Keratinocyte (primary cell): ENCODE measurements at regions not wholly inside any gene's neighbourhood (a gene's known extent, or its start where the extent isn't known, plus 50 kb on each side); places are given as distances from the start of the nearest gene placed in this dataset.
A peak's percentile ranks its signal among the peaks of the same experiment; 100 is the strongest.
"Not testable (repeated sequence)": the region's sequence is repeated elsewhere in the genome, so short reads cannot be mapped to it uniquely, and the experiment has no call there.

Experiments
- DNase-seq: peaks from one replicate; pipeline ENCODE4 v3.0.0-alpha.2; 2011; ENCODE audit warnings: low read depth, missing footprints, low spot score
- FAIRE-seq: peaks from 2 replicates; lab custom pipeline; 2011; peaks lifted over from hg19 to GRCh38; lab: Jason Lieb, UNC
- H2AFZ ChIP-seq: 2 replicates; pipeline ENCODE4 v1.6.0; 2012; ENCODE audit warnings: low read length, control low read depth, inconsistent platforms; ENCODE audit not compliant: control insufficient read depth
- H3K27ac ChIP-seq: 2 replicates; pipeline ENCODE4 v1.5.1; 2011; ENCODE audit warnings: low read length; ENCODE audit not compliant: control insufficient read depth, insufficient read depth
- H3K27me3 ChIP-seq: 3 replicates; pipeline ENCODE4 v1.6.0; 2011; ENCODE audit warnings: low read length; ENCODE audit not compliant: control insufficient read depth, insufficient read depth; ENCODE audit errors: extremely low read depth
- H3K36me3 ChIP-seq, 2 experiments: 2 replicates in 1 of 2; 3 replicates in 1 of 2; pipeline ENCODE4 v1.5.1; 2011; ENCODE audit warnings: low read length in 2 of 2, mild to moderate bottlenecking in 1 of 2; ENCODE audit not compliant: control insufficient read depth in 2 of 2, insufficient read depth in 2 of 2; ENCODE audit errors: extremely low read depth in 1 of 2
- H3K4me1 ChIP-seq: 3 replicates; pipeline ENCODE4 v1.5.1; 2011; ENCODE audit warnings: low read length; ENCODE audit not compliant: control insufficient read depth, insufficient read depth; ENCODE audit errors: extremely low read depth
- H3K4me2 ChIP-seq: 3 replicates; pipeline ENCODE4 v1.6.0; 2011; ENCODE audit warnings: low read depth, low read length; ENCODE audit not compliant: control insufficient read depth, insufficient read depth; ENCODE audit errors: extremely low read depth
- H3K4me3 ChIP-seq, 3 experiments: fragments of 200-600 bp in 1 of 3; sonication (generic) in 1 of 3; 2 replicates in 2 of 3; 3 replicates in 1 of 3; pipeline ENCODE4 v1.5.1; 2011 to 2016; ENCODE audit warnings: low read length in 3 of 3, mild to moderate bottlenecking in 3 of 3, control low read depth in 2 of 3, inconsistent platforms in 1 of 3, low read depth in 1 of 3, mixed read lengths in 1 of 3, mixed run types in 1 of 3, moderate library complexity in 1 of 3; ENCODE audit not compliant: control insufficient read depth in 2 of 3, insufficient read depth in 2 of 3; ENCODE audit errors: extremely low read depth in 1 of 3
- H3K79me2 ChIP-seq: 2 replicates; pipeline ENCODE4 v1.6.0; 2012; ENCODE audit warnings: low read length; ENCODE audit not compliant: control insufficient read depth, insufficient read depth
- H3K9ac ChIP-seq: 3 replicates; pipeline ENCODE4 v1.6.0; 2011; ENCODE audit warnings: low read length; ENCODE audit not compliant: control insufficient read depth, insufficient read depth; ENCODE audit errors: extremely low read depth
- H3K9me1 ChIP-seq: 3 replicates; pipeline ENCODE4 v1.6.0; 2011; ENCODE audit warnings: low read length; ENCODE audit not compliant: control insufficient read depth, insufficient read depth; ENCODE audit errors: extremely low read depth
- H3K9me3 ChIP-seq: 2 replicates; pipeline ENCODE4 v1.5.1; 2012; ENCODE audit warnings: low read depth, low read length; ENCODE audit not compliant: control insufficient read depth
- H4K20me1 ChIP-seq: 3 replicates; pipeline ENCODE4 v1.6.0; 2011; ENCODE audit warnings: low read length; ENCODE audit not compliant: control insufficient read depth, insufficient read depth; ENCODE audit errors: extremely low read depth
- CTCF ChIP-seq, 3 experiments: IDR thresholded peaks in 1 of 3; conservative IDR thresholded peaks in 1 of 3; optimal IDR thresholded peaks in 1 of 3; 2 replicates in 2 of 3; 3 replicates in 1 of 3; pipeline versions ENCODE3 to v1.5.1; 2011; ENCODE audit warnings: low read length in 3 of 3, mild to moderate bottlenecking in 3 of 3, moderate library complexity in 2 of 3, control low read depth in 1 of 3, inconsistent platforms in 1 of 3; ENCODE audit not compliant: insufficient read depth in 2 of 3; ENCODE audit errors: extremely low read depth in 1 of 3
- EZH2 ChIP-seq: IDR thresholded peaks from one replicate; pipeline ENCODE4 v1.6.1; 2012; ENCODE audit warnings: inconsistent platforms, mild to moderate bottlenecking, low read length, moderate library complexity
- dilution Hi-C: fragments of 300-500 bp; cut with MboI; formaldehyde crosslinking; loops from one replicate; pipeline ENCODE4 v1.7.0; 2020; ENCODE audit warnings: low sequenced_read_pairs; ENCODE audit not compliant: extremely low pct_ligation_motif_present

- dilution Hi-C loops = no loop called here
- no peak overlapping the region for H3K4me2 ChIP-seq
- H3K9me1 ChIP-seq = no peaks in the 10 kb centered on the region
- no peaks in the 10 kb centered on the region for H3K27me3 ChIP-seq
- no peak overlapping the region for H2AFZ ChIP-seq
- no peaks in the 10 kb centered on the region for H3K4me1 ChIP-seq
- no peak overlapping the region for H3K4me3 ChIP-seq
- DNase-seq (no peak), FAIRE-seq (no peak)
- no peaks in the 10 kb centered on the region for H3K79me2 ChIP-seq
- no peaks in the 10 kb centered on the region for H4K20me1 ChIP-seq
- H3K36me3 ChIP-seq = no peaks in the 10 kb centered on the region
- no peaks in the 10 kb centered on the region for H3K9me3 ChIP-seq
- H3K27ac ChIP-seq = no peak overlapping the region
- no peak overlapping the region for H3K9ac ChIP-seq
- no peak for TF ChIP-seq EZH2
- no peak for TF ChIP-seq CTCF (optimal IDR thresholded peaks at IDR 0.05 in 1 of 3, IDR thresholded peaks at IDR 0.05 in 1 of 3, conservative IDR thresholded peaks at IDR 0.05 in 1 of 3; ENCODE audit: extremely low read depth in 1 of 3, insufficient read depth in 2 of 3, low read length in 3 of 3)
These were observed 170.5 kb downstream of the CDC14C start for GRCh38 chr7:49094866-49095265.

DNA sequence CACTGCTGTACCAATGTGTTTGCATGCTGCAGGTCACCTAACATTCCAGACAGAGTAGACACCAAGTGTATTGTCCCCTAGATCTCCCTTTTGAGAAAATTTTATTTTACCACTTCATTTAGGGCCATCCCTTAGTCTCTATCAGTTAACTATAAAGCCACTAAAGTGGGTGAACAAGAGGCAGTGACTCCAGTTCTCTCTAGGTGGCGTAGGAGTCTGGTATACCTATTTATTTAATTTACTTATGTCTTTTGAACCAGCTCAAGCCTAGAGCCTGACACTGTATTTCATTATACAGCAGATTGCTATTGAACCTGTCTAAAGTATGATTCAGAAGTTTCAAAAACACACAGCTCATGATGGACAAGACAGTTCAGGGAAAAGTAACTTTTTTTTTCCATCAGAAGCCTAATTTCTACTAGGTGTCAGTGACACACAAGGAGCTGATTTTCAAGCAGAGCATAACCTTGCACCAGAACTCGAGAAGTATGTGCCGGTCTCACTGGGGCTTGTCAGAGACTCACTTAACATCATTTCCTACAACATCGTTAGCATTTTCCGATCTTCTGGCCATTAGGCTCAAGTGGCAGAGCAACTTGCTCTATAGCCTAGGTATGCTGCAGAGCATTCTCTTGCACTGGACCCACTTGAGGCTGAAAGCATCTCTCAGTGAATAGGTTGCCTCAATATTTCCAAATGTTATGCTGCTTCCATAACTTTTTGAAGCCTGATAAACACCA is 175.4 kb downstream of the CDC14C start:
- Histone ChIP-seq H3K9me3 (no peaks in the 10 kb centered on the region), H3K79me2 (no peaks in the 10 kb centered on the region), H3K36me3 (no peaks in the 10 kb centered on the region), H3K9me1 (no peaks in the 10 kb centered on the region), H3K9ac (no peak overlapping the region), H3K4me2 (no peak overlapping the region), H3K4me1 (no peaks in the 10 kb centered on the region), H4K20me1 (no peaks in the 10 kb centered on the region), H3K27me3 (no peaks in the 10 kb centered on the region), H2AFZ (no peak overlapping the region), H3K4me3 (no peak overlapping the region), H3K27ac (no peak overlapping the region)
- FAIRE-seq = no peak
- dilution Hi-C loops = no loop called here
- no peak for DNase-seq
- TF ChIP-seq CTCF (optimal IDR thresholded peaks at IDR 0.05 in 1 of 3, IDR thresholded peaks at IDR 0.05 in 1 of 3, conservative IDR thresholded peaks at IDR 0.05 in 1 of 3; ENCODE audit: extremely low read depth in 1 of 3, insufficient read depth in 2 of 3, low read length in 3 of 3) (peak in 2 of 3 experiments; percentile 31 to 48), EZH2 (no peak)

- FAIRE-seq, dilution Hi-C loops: not testable (repeated sequence)
These were observed 176.8 kb downstream of the CDC14C start for GRCh38 chr7:49100908-49101740.

More at GRCh38 chr7:49100908-49101740, 176.8 kb downstream of the CDC14C start:
- H3K4me2 ChIP-seq, H3K79me2 ChIP-seq, H2AFZ ChIP-seq, H4K20me1 ChIP-seq, H3K4me1 ChIP-seq, H3K4me3 ChIP-seq, H3K36me3 ChIP-seq, H3K27ac ChIP-seq, H3K9me3 ChIP-seq, H3K9me1 ChIP-seq, H3K9ac ChIP-seq, H3K27me3 ChIP-seq, DNase-seq: not testable (repeated sequence)
